Fibroblast of skin of right quadriceps (primary cell): ENCODE measurements at regions not wholly inside any gene's neighbourhood (a gene's known extent, or its start where the extent isn't known, plus 50 kb on each side); places are given as distances from the start of the nearest gene placed in this dataset.

Experiments
- DNase-seq: peaks from one replicate; pipeline ENCODE4 v3.0.0-alpha.2; 2013

DNA sequence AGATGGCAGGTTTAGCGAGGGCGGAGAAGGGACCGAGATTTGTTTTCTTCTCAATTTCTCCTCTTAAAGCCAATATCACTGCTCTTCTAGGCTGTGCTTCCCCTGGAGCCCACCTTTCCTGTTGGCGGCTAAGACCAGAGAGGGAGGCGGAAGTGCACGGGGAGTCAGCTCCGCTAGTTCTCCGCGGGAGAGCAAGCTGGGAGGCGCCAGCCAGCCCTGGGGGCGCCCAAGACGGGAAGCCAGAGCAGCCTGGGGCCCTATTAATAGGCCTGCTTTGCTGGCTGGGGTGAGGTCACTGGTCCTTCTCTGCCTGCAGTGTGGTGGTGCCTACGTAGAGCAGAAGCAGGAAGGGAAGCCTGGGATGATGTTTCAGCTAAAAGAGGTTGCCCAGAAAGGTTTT is 61.6 kb downstream of the LSM5 start:
- no peak for DNase-seq

GRCh38 chr7:32427769-32428291 is 62.4 kb downstream of the LSM5 start:
- peak; percentile 76 for DNase-seq

- DNase-seq: no peak
These were observed 73.3 kb downstream of the LSM5 start for GRCh38 chr7:32416846-32417245.

- no peak for DNase-seq
These were observed 74.2 kb downstream of the LSM5 start for GRCh38 chr7:32415936-32416335.

DNA sequence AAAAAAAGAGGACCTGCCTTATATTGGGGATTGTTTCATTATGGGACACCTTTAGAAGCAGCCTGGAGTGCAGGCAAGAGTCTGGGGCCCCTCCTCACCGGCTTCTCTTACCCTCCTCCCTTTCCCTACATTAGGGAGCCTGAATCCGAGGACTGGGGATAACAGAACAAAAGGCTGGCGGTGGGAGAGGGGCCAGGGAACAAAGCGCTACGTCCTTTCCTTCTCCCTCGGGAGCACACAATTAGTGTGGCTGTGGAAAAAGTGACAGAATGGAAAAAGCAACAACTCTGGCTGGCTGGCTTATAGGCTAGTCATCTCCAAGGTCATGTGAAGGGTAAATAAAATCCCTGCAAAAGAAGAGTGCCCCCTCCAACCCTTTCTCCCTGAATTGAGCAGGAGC is 74.7 kb downstream of the LSM5 start:
- DNase-seq: no peak

DNA sequence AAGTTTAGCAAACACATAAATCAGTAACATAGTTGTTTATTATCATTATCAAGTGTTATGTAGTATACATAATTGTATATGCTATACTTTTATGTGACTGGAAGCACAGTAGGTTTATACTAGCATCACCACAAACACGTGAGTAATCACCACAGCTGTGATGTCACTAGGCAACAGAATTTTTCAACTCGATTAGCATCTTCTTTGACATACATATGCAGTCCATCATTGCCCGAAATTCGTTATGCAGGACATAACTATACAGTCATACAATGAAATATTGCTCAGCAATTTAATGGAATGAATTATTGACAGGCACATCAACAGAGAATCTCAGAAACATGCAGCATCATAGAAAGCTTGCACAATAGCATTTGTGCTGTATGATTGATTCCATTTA is 77.7 kb downstream of the LSM5 start:
- DNase-seq: no peak

DNA sequence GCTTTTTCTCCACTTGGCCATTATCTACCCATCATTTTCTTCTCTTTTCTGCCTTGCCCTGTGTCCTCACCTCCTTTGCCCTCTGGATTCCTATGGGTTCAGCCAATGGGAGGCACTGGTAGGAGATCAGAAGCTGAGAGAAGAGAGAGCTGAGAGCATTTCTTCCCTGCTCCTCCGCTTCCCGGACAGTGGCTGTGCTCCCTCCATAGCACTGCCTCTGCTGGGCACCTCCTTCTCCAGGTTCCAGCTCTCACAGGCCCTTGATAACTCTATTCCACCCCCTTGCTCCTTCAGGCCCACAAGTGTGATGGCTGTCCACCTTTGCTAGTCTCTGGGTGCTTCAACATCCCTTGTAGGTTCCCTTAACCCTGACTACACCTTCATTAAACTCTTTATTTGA is 79.6 kb downstream of the LSM5 start:
- DNase-seq: no peak

DNA sequence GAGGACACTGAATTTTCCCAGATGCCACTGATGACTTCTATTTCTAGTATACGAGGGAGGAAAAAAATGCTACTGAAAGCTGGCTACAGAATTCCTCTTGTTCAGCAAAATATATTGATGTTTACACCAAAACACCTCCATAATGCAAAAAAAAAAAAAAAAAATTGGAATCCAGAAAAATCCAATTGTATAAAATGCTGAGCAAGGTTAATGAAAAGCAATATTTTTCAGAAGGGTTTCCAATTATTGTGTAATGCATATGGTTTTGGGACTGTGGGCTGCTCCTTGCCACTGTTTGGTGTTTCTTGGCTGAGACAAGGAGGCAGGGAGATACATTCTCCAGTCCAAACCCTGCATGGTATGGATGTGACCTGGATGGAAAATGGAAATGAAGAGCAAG is 83.8 kb downstream of the LSM5 start:
- no peak for DNase-seq

DNA sequence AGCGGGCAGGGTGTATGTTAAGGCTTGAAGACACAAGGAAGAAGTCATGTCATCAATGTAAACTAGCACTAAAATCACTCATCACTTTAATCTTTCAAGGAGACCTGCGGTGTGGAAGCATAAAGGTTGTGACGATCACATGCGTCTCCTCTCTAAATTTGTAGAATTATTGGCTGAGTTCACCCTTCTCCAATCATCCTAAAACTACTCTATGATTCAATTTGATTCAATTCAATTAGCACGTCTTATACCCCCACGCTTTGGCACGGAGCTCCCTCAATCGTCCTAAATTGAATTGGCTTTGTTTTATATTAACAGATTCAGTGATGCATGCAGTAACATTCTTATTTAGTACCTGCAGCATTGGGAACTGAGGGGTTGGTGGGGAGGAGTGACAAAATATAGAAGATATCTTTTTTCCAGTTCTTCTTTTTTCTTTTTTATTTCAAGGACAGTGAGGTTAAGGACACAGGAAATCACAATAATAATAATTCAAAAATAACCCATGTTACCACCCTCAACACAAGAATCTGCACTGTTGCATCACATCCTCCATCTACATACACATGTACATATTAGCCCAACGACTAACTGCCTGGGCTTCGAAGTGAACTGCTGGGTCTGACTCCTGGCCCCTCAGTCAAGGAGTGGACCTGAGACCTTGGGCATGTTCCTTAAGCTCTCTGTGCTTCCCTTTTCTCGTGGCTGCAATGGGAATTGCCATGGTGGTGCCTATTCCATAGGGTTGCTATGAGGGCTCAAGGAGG is 86.5 kb downstream of the LSM5 start:
- DNase-seq: no peak

- no peak for DNase-seq
These were observed 89.5 kb downstream of the LSM5 start for GRCh38 chr7:32400676-32401075.

GRCh38 chr7:32399311-32399710 is 90.9 kb downstream of the LSM5 start:
- DNase-seq: no peak

DNA sequence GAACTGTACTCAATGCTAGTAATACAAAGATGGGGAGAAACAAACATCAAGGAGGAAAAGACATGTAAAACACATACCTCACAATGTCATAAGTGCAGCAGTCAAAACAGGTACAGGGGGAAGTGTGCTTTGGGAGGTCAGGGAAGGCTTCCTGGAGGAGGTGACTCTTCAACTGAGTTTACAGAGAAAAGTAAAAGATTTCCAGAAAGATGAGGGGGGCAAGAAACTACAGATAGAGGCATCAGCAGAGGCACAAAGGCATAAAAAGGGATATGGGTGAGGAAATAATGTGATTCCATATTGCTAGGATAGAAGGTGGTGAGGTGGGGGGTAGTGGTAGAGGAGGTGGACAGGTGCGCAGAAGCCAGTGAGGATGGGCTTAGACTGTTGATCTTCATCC is 95.0 kb downstream of the LSM5 start:
- DNase-seq: no peak

DNA sequence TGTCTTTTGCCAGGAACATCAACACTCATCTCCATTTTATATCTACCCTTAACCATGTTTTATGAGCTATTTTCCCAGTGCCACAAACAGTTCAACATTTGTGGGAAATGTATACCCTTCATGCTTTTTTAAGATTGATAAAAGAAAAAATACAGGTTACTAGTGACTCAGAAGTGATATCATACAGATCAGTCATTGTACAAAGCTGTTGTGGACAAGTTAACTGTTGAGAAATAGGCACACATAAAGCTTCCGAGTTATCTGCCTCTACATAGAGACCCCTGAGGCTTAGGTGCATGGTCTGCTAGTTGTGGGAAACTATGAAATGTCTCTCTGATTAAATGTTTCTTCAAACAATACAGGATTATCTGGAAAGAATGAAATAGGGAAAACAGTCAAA is 96.3 kb downstream of the LSM5 start:
- no peak for DNase-seq

GRCh38 chr7:32390210-32390609 is 100.0 kb downstream of the LSM5 start:
- DNase-seq: no peak

DNA sequence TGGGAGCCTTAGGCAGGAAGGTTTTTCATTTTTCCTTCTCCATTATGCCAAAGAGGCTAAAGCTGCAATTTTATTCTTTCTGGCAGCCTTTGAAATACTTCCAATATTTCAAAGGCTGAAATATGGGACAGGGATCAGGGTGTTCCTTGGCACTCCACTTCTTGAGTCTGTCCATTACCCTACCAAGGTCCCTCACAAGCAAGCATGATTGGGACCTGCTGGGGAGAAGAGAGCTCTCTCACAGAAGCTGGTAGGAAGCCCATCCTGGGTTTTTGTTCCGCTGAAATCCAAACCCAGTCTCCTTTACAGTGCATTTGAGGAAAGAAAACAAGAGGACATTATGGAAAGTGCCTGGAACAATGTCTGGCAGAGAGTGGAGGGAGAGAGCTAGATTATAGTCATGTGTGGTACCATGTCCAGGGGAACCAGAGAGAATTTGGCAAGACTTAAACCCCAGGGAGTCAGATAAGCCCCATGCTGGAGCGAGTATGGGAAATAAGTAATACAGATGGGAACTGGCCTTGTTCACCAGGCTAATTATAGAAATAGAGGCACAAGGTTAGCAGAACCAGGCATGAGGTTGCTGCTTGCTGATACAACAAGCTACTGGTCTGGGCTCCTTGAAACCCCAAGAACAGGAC is 104.7 kb downstream of the LSM5 start:
- DNase-seq: no peak

- no peak for DNase-seq
These were observed 109.1 kb downstream of the LSM5 start for GRCh38 chr7:32381024-32381601.

DNA sequence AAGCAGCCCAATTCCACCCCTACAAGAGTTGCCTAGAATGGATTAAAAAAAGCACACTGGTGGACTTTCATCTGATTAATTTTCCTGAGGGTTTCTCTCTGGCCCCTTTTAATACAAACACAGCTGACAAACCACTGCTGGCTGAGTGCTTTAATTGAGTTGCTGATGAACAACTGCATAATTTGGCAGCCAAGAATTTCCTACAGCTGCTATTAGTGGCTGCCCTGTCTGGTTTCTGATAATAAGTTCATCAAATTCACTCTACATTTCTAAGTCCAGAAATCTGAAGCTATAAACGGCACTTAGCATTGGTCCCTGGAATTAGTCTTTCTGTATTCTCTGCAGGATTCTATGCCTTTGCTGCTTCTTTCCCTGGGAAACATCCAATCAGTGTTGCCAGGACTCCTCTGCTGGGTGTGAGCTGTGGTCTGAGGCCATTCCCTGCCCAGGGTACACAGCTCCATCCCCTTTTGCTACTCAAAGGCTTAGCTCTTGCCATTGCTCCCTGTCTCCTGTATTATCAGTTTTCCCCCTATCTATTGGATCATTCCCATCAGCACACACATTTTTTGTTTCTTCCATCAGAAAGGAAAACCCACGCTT is 110.6 kb downstream of the LSM5 start:
- DNase-seq: no peak

- DNase-seq: no peak
These were observed 111.2 kb downstream of the LSM5 start for GRCh38 chr7:32378988-32379387.

- no peak for DNase-seq
These were observed 125.6 kb downstream of the LSM5 start for GRCh38 chr7:32364581-32364980.

- DNase-seq: no peak
These were observed 130.1 kb downstream of the LSM5 start for GRCh38 chr7:32360127-32360526.

GRCh38 chr7:32357535-32358277 is 132.5 kb downstream of the LSM5 start:
- DNase-seq: no peak

GRCh38 chr7:32347244-32347828 is 142.8 kb downstream of the LSM5 start:
- DNase-seq: peak; percentile 3

DNA sequence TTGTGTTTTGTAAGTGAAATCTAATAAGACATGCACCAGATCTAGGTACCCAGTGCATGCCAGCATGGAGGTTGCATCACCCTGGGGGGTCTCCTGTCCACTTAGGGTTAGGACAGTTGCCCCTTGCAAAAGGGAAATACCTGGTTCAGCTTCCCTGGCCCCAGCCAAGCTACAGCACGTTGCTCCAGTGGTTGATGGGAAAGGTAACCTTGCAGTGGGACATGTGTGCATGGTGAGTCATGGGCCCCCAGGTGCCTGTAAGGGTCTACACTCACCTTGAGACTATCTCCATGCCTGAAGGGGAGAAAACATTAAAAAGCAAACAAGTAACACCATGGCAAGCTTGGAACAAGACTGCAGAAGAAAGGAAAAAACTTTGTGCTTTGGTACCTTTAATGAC is 143.9 kb downstream of the LSM5 start:
- DNase-seq: no peak
